ENCODE measurements at regions not wholly inside any gene's neighbourhood (a gene's known extent, or its start where the extent isn't known, plus 50 kb on each side); places are given as distances from the start of the nearest gene placed in this dataset.

DNA sequence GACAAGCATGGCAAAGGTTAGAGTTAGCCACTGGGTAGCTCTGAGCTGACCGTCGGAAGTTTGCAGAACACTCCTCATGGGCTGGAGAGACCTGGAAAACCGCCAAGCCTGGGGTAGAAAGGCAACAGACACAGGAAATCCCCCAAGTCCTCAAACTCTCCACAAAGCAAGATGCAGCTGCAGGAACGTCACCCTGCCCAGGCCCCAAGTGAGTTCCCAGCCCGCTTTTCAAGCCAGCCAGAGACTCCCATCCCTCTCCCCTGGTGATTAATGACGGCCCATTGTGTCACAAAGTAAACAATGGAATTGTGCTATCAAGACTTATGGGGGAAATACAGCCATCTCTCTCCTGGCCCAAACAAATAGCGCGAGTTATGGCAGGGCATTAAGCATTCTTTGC, 633.0 kb downstream of the TBC1D22A start:
- TF ChIP-seq EZH2 (IDR thresholded peaks at IDR 0.05) (no peak), POLR2AphosphoS5 (IDR thresholded peaks at IDR 0.05; ENCODE audit: borderline replicate concordance, low read depth, low read length) (no peak), FOXP2 (optimal IDR thresholded peaks at IDR 0.05; ENCODE audit: control extremely low read depth, extremely low read length, insufficient read depth) (no peak)
